IPS DF 6.9 (cell line): ENCODE measurements at regions not wholly inside any gene's neighbourhood (a gene's known extent, or its start where the extent isn't known, plus 50 kb on each side); places are given as distances from the start of the nearest gene placed in this dataset.

Experiments
- DNase-seq: peaks from one replicate; pipeline ENCODE4 v3.0.0-alpha.2; 2013; ENCODE audit warnings: low read depth, low spot score
- H3K27ac ChIP-seq: one replicate; pipeline ENCODE4 v1.5.1; 2013; ENCODE audit warnings: low read length, control low read depth
- H3K27me3 ChIP-seq: 2 replicates; pipeline ENCODE4 v1.6.1; 2013; ENCODE audit warnings: mild to moderate bottlenecking, low read length; ENCODE audit not compliant: control insufficient read depth, insufficient read depth
- H3K36me3 ChIP-seq: 2 replicates; pipeline ENCODE4 v1.6.1; 2013; ENCODE audit warnings: low read length; ENCODE audit not compliant: control insufficient read depth, insufficient read depth
- H3K4me1 ChIP-seq: 2 replicates; pipeline ENCODE4 v1.6.1; 2013; ENCODE audit warnings: low read length; ENCODE audit not compliant: control insufficient read depth, insufficient read depth
- H3K4me3 ChIP-seq: 2 replicates; pipeline ENCODE4 v1.5.1; 2013; ENCODE audit warnings: mild to moderate bottlenecking, low read length
- H3K9me3 ChIP-seq: 2 replicates; pipeline ENCODE4 v1.6.1; 2013; ENCODE audit warnings: low read length, inconsistent platforms; ENCODE audit not compliant: control insufficient read depth, insufficient read depth
- WGBS: extraction: QIAGEN DNeasy Blood & Tissue Kit; methylation state at CpG from one replicate; pipeline ENCODE4 v1.1.7; 2013; ENCODE audit warnings: mixed read lengths, missing lambda C conversion rate; ENCODE audit not compliant: insufficient read length, insufficient coverage; 5-methylcytosine and 5-hydroxymethylcytosine counted together

DNA sequence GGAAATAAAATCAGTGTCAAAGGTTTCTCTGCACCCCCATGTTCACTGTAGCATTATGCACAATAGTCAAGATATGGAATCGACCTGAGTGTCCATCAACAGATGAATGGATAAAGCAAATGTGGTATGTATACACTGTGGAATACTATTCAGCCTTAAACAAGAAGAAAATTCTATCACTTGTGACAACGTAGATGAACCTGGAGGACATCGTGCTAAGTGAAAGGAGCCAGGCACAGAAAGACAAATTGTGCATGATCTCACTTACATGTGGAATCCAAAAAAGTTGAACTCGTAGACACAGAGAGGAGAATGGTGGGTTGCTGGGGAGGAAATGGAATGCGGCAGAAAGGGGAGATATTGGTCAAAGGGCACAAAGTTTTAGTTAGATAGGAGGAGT, 136.3 kb upstream of the ESR1 start:
- H3K4me3 ChIP-seq = no peak overlapping the region
- H3K9me3 ChIP-seq = no peaks in the 10 kb centered on the region
- WGBS = no CpG with 5 or more reads among the region's 5 CpGs
- no peaks in the 10 kb centered on the region for H3K36me3 ChIP-seq
- H3K27me3 ChIP-seq = no peaks in the 10 kb centered on the region
- no peak overlapping the region for H3K27ac ChIP-seq
- no peak for DNase-seq
- H3K4me1 ChIP-seq = no peaks in the 10 kb centered on the region

DNA sequence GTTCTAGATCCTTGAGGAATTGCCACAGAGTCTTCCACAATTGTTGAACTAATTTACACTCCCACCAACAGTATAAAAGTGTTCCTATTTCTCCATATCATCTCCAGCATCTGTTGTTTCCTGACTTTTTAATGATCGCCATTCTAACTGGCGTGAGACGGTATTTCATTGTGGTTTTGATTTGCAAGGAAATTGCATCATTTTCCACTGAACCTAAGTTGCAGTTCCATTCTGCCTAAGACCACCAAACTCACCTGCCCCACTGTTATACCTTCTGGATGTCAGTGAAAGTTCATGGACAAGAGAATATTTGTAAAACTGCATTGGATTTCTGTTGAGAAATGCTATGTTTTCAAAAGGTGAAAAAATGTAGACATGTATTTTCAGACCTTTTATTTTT, 132.9 kb upstream of the ESR1 start:
- no CpG with 5 or more reads among the region's 3 CpGs for WGBS
- H3K27me3 ChIP-seq = no peaks in the 10 kb centered on the region
- H3K27ac ChIP-seq = no peak overlapping the region
- no peaks in the 10 kb centered on the region for H3K9me3 ChIP-seq
- H3K4me3 ChIP-seq = no peak overlapping the region
- H3K4me1 ChIP-seq = no peaks in the 10 kb centered on the region
- no peak for DNase-seq
- no peaks in the 10 kb centered on the region for H3K36me3 ChIP-seq

DNA sequence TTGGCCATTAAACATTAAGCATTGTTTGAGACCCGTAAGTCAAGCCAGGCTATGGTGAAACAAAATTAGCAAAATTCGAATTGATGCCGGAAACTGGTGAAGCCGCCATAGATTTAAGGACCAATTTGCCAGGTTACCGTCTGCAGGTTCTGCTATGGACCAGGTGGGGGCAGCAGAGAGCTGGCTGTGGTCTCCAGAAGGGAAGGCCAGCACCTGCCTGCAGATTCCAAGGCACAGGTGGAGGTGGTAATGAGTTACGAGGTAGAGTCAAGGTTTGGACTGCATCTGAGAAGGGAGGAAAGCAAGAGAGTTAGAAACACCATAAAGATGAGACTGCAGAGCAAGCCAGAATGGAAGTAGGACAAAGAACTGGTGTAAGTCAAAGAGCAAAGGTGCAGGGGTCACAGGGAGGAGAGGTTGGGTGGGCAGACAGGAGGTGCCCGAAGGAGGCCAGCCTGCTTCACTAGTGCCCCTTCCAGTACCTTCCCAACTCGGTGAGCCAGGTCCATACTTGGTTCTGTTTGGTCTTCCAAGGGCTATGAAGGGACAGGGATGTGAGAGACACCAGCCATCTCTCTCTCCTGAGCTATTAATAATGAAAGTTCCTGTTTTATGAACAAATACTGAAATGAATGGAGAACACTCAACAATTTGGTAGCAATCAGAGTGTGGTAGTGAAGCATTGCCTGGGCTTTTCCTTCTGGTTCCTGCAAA, 131.6 kb upstream of the ESR1 start:
- H3K9me3 ChIP-seq = no peaks in the 10 kb centered on the region
- H3K4me1 ChIP-seq = no peaks in the 10 kb centered on the region
- H3K36me3 ChIP-seq = no peaks in the 10 kb centered on the region
- no peaks in the 10 kb centered on the region for H3K27me3 ChIP-seq
- no CpG with 5 or more reads among the region's 8 CpGs for WGBS
- H3K27ac ChIP-seq = no peak overlapping the region
- H3K4me3 ChIP-seq = no peak overlapping the region
- peak; percentile 57 for DNase-seq

DNA sequence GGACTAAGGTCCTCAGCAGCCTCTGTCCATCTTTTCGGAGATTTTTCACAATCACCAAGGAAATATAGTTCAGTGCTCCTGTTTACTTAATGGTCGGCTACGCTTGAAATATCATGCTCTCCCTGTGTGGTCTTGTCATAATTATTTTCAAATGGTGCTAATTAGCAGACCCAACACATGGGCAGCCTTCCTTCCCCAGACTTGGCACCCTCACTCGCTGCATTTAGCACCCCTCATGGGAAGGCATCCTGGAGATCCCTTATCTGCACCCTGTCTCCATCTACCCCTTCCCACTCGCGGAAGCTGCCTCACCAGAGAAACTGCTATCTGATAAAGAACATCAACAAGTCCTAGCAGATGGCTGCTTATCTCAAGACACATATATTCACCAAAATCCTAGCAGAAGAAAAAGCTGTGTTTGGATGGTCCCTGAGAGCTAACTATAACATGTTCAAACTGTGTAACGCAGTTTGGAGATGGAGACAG, 131.0 kb upstream of the ESR1 start:
- no CpG with 5 or more reads among the region's 7 CpGs for WGBS
- H3K27me3 ChIP-seq = no peaks in the 10 kb centered on the region
- DNase-seq = no peak
- no peaks in the 10 kb centered on the region for H3K9me3 ChIP-seq
- no peak overlapping the region for H3K27ac ChIP-seq
- no peaks in the 10 kb centered on the region for H3K4me1 ChIP-seq
- H3K4me3 ChIP-seq = no peak overlapping the region
- H3K36me3 ChIP-seq = no peaks in the 10 kb centered on the region

DNA sequence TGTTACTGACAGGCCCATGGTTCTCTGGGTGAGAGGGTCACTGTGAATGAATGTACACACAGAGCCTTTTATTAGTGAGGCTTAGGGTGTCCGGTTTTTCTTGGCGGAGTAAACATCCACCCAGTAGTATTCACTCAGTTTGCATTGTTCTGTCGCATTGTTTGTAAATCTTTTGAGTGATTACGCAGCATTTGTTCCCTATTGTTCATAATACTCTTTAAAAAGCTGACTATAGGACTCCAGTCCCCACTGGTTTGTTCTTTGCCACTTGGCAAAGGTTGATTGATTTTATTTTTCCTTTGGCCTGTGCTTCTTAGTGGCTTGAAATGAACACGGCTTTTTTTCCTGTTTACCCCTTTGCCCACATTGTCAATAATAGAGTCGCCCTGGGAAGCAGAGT, 130.1 kb upstream of the ESR1 start:
- Histone ChIP-seq H3K36me3 (no peaks in the 10 kb centered on the region), H3K27ac (no peak overlapping the region), H3K9me3 (no peaks in the 10 kb centered on the region), H3K4me3 (no peak overlapping the region), H3K27me3 (no peaks in the 10 kb centered on the region), H3K4me1 (no peaks in the 10 kb centered on the region)
- DNase-seq = no peak
- no CpG with 5 or more reads among the region's 6 CpGs for WGBS

DNA sequence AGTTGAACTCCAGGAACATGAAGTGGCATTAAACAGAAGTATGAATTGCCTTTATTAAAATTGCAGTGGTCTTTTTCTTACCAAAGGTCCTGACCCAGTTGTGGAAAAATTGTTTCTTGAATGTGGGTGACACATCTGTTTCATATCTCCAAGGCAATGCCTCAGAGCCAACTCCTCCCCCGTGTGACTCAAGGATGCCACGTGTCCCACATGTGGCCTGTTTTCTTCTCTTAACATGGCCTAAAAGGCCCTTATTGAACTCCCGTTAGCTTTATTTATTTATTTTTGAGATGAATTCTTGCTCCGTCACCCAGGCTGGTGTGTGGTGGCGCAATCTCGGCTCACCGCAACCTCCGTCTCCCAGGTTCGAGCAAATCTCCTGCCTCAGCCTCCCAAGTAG, 128.4 kb upstream of the ESR1 start:
- Histone ChIP-seq H3K4me3 (no peak overlapping the region), H3K9me3 (no peaks in the 10 kb centered on the region), H3K27ac (no peak overlapping the region), H3K36me3 (no peaks in the 10 kb centered on the region), H3K4me1 (no peaks in the 10 kb centered on the region), H3K27me3 (no peaks in the 10 kb centered on the region)
- no peak for DNase-seq
- WGBS = no CpG with 5 or more reads among the region's 9 CpGs

DNA sequence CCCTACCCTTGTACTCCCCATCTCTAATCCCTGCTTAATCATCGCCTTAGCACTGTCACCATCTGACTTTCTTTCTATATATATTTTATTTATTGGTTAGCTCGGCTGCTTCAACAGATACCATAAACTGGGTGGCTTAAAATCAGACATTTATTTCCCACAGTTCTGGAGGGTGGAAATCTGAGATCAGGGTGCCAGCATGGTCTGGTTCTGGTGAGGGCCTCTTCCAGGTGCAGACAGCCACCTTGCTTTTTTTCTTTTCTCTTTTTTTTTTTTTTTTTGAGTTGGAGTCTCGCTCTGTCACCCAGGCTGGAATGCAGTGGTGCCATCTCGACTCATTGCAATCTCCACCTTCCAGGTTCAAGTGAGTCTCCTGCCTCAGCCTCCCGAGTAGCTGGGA, 127.5 kb upstream of the ESR1 start:
- Histone ChIP-seq H3K27me3 (no peaks in the 10 kb centered on the region), H3K27ac (no peak overlapping the region), H3K4me3 (no peak overlapping the region), H3K9me3 (no peaks in the 10 kb centered on the region), H3K4me1 (no peaks in the 10 kb centered on the region), H3K36me3 (no peaks in the 10 kb centered on the region)
- no CpG with 5 or more reads among the region's 5 CpGs for WGBS
- DNase-seq = no peak

DNA sequence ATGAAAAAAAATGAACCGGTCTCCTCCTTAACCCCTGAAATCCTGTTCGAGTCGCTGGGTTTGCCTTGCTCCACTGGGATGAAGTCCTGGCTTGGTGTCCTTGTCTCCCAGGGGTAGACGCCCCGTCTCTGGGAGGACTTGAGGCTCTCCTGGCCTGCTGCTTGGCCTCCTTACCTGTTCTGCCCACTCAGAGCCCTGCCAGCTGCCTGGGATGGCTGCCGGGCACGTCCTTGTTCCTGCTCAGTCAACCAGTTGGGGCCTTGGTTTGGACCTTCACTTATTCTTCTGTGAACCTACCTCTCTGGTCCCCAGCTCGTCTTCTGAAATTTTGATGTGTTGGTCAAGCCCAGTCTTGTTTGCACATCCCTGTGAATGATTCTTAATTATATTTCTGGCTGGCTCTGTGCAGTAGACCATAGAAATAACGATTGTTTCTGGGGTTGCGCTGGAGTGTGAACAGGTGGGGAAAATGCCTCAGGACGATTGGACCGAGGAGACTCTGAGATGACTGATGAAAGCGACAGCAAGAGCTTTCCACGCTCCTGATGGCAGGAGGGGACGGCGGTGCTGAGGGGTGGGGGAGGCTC, 126.5 kb upstream of the ESR1 start:
- Histone ChIP-seq H3K27me3 (no peaks in the 10 kb centered on the region), H3K27ac (no peak overlapping the region), H3K4me1 (no peaks in the 10 kb centered on the region), H3K36me3 (no peaks in the 10 kb centered on the region), H3K4me3 (no peak overlapping the region), H3K9me3 (no peaks in the 10 kb centered on the region)
- no peak for DNase-seq
- WGBS = no CpG with 5 or more reads among the region's 16 CpGs

DNA sequence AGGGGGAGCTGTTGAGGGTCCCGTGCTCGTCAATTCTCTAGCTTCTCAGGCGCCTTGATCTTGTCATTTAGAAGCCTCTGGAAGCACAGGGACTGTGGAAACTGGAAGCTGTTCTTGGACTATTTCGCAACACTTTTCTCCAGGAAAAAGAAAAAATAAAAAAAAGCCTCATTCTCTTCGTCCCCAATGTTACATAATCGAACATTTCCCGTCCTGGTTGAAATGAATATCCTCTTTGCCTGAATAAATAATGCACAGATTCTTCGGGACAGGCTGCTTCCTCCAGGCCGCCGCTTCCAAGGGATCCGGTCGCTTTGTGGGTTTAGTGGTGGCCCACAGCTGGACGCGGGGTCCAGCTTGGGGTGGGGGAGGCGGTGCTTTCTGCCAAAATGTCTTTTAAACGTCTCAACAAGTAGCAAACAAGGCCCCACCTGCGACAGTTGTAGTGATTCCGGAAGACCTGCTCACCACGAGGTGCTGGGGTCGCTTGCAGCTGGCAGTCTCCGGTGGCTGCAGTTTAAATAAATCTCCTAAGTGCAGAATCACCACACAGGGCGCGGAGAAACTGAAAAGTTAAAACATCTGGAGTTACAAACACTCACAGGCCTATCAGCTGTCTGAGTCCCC, 125.9 kb upstream of the ESR1 start:
- Histone ChIP-seq H3K36me3 (no peaks in the 10 kb centered on the region), H3K27ac (no peak overlapping the region), H3K27me3 (no peaks in the 10 kb centered on the region), H3K9me3 (no peaks in the 10 kb centered on the region), H3K4me1 (no peaks in the 10 kb centered on the region), H3K4me3 (no peak overlapping the region)
- WGBS = no CpG with 5 or more reads among the region's 23 CpGs
- DNase-seq = no peak

DNA sequence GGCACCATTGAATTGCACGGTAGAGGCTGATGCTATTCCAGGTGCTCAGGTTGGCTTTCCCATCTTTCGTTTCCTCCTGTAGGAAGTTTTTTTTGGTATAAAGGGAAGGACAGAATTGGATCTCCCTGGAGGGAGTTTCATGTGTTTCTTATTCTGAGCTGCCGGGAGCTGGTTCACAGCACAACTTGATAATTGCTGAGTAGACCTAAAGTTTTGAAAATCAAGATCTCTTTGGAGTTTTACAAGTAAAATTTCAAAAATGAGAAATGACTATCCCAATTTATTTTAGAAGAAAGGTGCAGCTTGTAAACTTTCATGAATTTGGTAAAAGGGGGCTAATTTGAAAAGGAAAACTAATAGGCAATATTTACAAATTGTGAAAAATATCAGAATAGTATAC, 125.2 kb upstream of the ESR1 start:
- no peak overlapping the region for H3K27ac ChIP-seq

More for the DNA sequence above, 125.2 kb upstream of the ESR1 start:
- no peaks in the 10 kb centered on the region for H3K4me1 ChIP-seq
- WGBS = no CpG with 5 or more reads among the region's 3 CpGs
- no peak for DNase-seq
- no peak overlapping the region for H3K4me3 ChIP-seq
- H3K27me3 ChIP-seq = no peaks in the 10 kb centered on the region
- no peaks in the 10 kb centered on the region for H3K9me3 ChIP-seq
- H3K36me3 ChIP-seq = no peaks in the 10 kb centered on the region
